Fibroblast of villous mesenchyme (primary cell): ENCODE measurements at regions not wholly inside any gene's neighbourhood (a gene's known extent, or its start where the extent isn't known, plus 50 kb on each side); places are given as distances from the start of the nearest gene placed in this dataset.

ENCODE experiments used
- DNase-seq: peaks from one replicate; pipeline ENCODE4 v3.0.0-alpha.2; 2010; ENCODE audit warnings: low read depth
- H3K4me3 ChIP-seq: 2 replicates; pipeline ENCODE4 v1.5.1; 2011; ENCODE audit warnings: low read depth, mild to moderate bottlenecking, low read length
- CTCF ChIP-seq: IDR thresholded peaks from 2 replicates; pipeline ENCODE4 v1.5.1; 2012; ENCODE audit warnings: low read depth, mild to moderate bottlenecking, low read length; ENCODE audit not compliant: insufficient read depth

GRCh38 chr5:60507687-60508086, 192.3 kb downstream of the DEPDC1B start:
- H3K4me3 ChIP-seq: no peak overlapping the region
- no peak for TF ChIP-seq CTCF
- DNase-seq: peak; percentile 92

GRCh38 chr5:60505373-60506171, 194.4 kb downstream of the DEPDC1B start:
- no peak overlapping the region for H3K4me3 ChIP-seq
- no peak for DNase-seq
- no peak for TF ChIP-seq CTCF

- no peak for DNase-seq
- TF ChIP-seq CTCF: no peak
- H3K4me3 ChIP-seq: no peak overlapping the region
These were observed 195.6 kb downstream of the DEPDC1B start for GRCh38 chr5:60504342-60504741.

GRCh38 chr5:60503771-60504170, 196.2 kb downstream of the DEPDC1B start:
- no peak for DNase-seq
- TF ChIP-seq CTCF: no peak

GRCh38 chr5:60497706-60498500, 202.1 kb downstream of the DEPDC1B start:
- no peak for DNase-seq
- no peak overlapping the region for H3K4me3 ChIP-seq
- no peak for TF ChIP-seq CTCF

More at GRCh38 chr5:60503771-60504170, 196.2 kb downstream of the DEPDC1B start:
- H3K4me3 ChIP-seq: no peak overlapping the region

GRCh38 chr5:60495644-60496520, 204.1 kb downstream of the DEPDC1B start:
- no peak for DNase-seq
- no peak for TF ChIP-seq CTCF
- no peak overlapping the region for H3K4me3 ChIP-seq
